Non-pigmented ciliary epithelial cell (primary cell): ENCODE measurements at regions not wholly inside any gene's neighbourhood (a gene's known extent, or its start where the extent isn't known, plus 50 kb on each side); places are given as distances from the start of the nearest gene placed in this dataset.
A peak's percentile ranks its signal among the peaks of the same experiment; 100 is the strongest.
"Not testable (repeated sequence)": the region's sequence is repeated elsewhere in the genome, so short reads cannot be mapped to it uniquely, and the experiment has no call there.

Experiments used
- DNase-seq: peaks from one replicate; pipeline ENCODE4 v3.0.0-alpha.2; 2010; ENCODE audit warnings: low read depth

GRCh38 chr1:185681034-185681633 lies 53.1 kb upstream of the HMCN1 start:
- peak; percentile 5 for DNase-seq

GRCh38 chr1:185680453-185680852 lies 53.7 kb upstream of the HMCN1 start:
- DNase-seq: no peak

DNA sequence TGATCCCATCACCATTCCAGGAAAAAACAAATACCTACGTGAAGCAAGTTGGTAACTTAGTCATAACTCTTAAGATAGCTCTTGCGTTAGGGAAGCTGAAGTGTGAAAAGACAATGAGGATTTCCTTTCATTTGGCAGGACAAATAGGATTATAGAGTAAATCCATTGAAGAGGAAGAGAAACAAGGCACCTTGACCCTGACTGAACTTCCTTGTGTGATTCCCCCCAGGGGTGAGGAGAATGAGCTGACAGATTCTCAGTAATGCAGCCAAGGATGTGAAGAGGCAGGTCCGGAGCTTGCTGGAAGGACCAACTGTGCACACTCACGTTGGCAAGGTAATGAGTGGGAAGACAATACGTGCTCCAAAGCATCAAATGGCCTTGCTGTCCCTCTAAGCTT lies 55.0 kb upstream of the HMCN1 start:
- no peak for DNase-seq

DNA sequence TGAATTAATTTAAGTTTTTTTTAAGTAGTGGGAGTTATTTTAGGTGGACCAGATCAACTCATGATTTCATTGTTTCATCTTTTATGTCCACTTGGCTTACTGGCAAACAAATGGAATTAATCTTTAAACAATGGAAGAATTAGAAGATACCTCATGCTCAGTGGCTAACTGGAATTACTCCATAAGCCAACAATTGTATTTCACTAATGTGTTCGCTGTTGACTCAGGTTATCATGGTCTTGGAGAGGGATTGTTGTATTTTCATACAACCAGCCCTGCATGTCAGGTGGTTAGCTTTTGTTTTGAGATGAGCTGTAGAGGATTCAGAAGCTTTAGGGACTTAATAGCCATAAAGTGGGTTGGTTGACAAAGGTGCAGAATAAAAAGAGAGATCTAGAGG lies 57.2 kb upstream of the HMCN1 start:
- DNase-seq: no peak

DNA sequence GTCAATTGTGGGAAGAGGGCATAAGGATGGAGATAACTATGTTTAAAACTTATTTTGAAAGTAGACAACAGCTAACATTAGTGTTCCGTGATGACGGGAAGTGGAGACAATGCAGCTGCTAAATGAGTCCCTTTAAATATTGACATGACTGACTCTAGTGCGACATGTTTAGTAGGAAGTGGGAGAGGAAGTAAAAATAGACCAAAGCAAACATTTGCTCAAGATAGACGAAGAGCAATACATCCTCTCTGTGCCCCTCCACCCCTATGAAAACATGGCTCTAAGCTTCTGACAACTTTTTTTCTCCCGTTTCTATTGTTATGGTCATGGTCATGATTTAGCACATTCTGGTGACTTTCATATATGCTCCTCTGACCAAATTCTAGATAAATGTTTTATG lies 60.0 kb upstream of the HMCN1 start:
- DNase-seq: no peak

- DNase-seq: no peak
These were observed 61.4 kb upstream of the HMCN1 start for GRCh38 chr1:185672719-185673360.

GRCh38 chr1:185670187-185670627 lies 64.0 kb upstream of the HMCN1 start:
- no peak for DNase-seq

DNA sequence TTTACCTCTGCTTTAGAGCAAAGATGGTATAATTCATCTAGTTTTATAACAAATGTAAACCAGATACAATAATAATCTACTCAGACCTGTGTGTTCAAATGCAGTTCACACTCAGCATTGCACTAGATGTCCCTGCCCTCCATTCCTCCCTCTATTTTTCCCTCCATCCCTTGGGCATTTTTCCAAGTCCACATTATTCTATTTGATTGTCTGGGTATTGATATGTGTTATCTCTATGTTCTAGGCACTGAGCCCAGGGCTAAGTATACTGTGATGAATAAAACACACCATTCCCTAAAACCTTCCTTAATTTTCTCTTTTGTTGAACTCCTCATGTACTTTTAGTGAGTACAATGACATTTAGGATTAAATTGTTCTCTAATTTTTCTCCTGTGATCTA lies 66.2 kb upstream of the HMCN1 start:
- DNase-seq: no peak

- DNase-seq: no peak
These were observed 67.6 kb upstream of the HMCN1 start for GRCh38 chr1:185666582-185666981.

DNA sequence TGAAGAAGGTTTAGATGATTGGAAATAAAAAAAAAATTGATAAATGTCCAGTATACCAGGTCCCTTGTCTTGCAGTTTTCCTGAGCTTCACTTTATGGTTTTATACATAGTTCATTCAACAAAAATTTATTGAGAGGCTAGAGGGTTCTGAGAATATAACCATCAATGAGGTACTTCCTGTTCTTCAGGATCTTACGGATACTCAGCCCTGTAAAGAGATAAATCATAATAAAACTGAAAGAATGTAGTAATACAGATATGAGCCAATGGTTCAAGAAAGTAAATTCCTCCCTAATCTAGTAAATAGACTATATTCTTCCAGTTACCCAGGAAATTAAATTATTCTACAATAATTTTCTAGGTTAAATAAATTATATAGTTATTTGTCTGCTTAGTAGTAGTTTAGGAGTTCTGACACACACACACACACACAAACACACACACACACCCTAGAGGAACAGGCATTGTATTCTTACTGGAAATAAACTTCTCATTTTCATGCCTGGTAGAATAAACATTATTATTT lies 70.4 kb upstream of the HMCN1 start:
- DNase-seq: no peak

DNA sequence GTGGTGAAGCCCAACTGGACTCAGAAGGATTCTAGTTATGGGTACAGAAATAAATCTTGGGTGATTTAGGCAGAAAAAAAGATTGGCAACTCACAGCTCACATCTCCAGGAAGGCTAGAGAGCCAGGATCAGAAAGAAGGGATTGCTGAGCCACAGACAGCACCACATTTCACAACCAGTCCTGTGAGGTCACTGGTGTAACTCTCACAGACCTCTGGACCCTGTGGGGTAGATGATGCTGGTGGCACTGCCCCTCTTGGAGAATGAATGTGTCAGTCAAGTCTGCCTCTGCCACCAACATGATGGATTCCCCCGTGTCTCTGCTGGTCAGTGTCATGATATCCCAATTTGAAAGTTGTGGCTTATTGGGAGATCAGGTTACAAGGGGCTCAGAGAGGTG lies 70.9 kb upstream of the HMCN1 start:
- no peak for DNase-seq

DNA sequence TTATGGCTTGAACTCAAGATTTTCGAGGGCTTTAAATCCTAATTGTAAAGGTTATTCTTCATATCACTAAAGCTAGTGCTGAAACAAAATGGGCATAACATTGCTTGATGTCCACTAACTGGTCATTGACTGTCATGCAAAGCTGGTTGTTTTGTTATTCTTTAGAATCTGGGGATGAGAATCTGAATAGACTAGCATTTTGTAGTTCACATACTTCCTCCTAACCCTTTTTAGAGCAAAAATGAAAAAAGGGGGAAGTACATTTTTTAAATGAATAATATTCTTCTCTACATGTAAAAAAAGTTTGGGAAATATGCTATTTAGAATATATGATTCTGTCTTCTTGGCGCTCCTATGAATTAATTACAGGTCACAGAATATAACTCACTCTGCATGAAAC lies 72.2 kb upstream of the HMCN1 start:
- no peak for DNase-seq

DNA sequence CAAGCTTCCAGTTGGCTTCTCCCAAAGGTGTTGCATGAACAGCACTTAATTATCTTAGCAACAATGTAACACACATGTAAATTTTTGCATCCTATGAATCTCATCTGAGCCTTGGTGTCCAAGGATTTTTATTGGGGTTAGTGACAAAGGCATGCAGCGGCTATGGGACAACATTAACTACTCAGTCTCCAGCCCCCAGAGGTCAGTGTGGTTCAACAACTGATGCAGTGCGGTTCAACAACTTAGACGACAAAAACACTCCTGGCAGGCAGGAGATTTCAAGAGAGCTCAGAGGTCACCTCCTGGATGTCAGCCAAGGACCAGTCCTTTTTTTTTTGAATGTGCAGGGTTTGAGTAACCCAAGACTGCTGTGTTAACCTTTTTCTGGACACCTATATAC lies 77.5 kb upstream of the HMCN1 start:
- DNase-seq: no peak

DNA sequence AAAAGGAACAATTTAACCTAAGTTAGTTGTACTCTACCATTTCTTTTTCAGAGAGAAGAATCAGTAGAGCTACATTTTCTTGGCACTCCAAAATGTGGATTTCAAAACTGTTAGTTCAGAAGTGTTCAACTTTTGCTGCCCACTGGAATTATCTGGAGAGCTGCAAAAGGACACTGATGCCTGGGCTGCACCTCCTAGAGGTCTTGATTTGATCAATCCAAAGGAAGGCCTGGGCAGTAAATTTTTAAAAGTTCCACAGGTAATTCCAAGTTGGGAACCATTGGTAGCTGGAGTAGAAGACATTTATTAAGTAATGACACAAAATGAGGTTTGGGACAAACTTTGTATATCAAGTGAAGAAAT lies 79.3 kb upstream of the HMCN1 start:
- DNase-seq: no peak

DNA sequence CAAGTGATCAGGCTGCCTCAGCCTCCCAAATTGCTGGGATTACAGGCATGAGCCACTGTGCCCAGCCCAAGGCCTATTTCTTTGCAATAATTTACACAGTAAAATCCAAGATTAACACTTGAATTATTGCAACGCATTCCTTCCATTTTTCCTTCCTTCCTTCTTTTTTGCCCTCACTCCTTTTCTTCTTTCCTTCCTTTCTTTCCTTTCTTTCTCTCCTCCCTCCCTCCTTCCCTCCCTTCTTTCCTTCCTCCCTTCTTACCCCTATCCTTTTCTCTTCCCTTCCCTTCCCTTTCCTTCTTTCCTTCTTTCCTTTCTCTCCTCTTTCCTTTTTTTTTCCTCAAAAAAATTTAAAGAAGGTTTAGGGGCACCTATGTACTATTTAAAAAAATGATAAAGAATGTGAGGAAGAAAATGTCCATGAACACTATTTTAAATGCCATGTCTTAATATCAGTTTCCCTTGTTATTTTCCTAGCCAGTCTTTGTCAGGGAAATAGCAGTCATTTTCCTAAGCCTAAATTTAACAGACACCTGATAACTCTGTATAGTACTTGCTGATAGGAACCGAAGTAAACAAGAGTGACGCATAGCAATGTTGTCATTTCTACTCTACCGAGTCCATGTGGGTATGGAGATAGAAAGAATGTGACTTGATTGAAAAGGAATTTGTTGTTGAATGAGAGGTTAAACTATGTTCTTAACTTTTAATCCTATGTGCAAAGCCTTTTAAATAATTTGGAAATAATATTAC lies 79.8 kb upstream of the HMCN1 start:
- peak; percentile 67 for DNase-seq

DNA sequence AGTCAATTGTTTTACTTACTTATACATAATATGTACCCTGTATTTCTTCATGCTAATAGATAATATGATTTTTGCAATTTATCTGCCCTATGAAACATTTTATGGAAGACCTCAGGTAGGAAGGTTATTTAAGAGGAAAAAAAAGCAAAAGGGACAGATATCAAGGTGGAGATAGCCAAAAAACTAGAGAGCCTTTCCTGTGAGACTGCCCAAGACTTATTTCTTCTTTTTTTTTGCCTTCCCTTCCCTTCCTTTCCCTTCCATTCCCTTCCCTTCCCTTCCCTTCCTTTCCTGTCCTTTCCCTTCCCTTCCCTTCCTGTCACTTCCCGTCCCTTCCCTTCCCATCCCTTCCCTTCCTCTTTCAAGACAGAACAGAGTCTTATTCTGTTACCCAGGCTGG lies 80.6 kb upstream of the HMCN1 start:
- DNase-seq: no peak

- DNase-seq: no peak
These were observed 81.8 kb upstream of the HMCN1 start for GRCh38 chr1:185652348-185652747.

GRCh38 chr1:185650602-185651230 lies 83.5 kb upstream of the HMCN1 start:
- DNase-seq: no peak

DNA sequence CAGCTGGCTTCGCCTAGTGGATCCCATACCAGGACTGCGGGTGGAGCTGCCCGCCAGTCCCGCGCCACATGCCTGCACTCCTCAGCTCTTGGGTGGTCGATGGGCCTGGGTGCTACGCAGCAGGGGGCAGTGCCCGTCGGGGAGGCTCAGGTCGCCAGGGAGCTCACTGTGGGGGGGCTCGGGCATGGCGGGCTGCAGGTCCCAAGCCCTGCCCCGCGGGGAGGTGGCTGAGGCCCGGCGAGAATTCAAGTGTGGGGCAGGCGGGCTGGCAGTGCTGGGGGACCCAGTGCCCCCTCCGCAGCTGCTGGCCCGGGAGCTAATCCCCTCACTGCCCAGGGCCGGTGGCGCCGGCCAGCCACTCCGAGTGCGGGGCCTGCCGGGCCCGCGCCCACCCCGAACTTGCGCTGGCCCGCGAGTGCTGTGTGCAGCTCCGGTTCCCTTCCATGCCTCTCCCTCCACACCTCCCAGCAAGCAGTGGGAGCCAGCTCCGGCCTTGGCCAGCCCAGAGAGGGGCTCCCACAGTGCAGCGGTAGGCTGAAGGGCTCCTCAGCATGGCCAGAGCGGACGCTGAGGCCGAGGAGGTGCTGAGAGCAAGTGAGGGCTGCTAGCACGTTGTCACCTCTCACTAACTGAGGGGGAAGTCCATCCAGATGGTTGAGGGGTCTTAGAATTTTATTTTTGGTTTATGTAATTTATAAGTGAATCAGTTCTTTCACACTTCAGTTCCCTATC lies 85.2 kb upstream of the HMCN1 start:
- no peak for DNase-seq

DNA sequence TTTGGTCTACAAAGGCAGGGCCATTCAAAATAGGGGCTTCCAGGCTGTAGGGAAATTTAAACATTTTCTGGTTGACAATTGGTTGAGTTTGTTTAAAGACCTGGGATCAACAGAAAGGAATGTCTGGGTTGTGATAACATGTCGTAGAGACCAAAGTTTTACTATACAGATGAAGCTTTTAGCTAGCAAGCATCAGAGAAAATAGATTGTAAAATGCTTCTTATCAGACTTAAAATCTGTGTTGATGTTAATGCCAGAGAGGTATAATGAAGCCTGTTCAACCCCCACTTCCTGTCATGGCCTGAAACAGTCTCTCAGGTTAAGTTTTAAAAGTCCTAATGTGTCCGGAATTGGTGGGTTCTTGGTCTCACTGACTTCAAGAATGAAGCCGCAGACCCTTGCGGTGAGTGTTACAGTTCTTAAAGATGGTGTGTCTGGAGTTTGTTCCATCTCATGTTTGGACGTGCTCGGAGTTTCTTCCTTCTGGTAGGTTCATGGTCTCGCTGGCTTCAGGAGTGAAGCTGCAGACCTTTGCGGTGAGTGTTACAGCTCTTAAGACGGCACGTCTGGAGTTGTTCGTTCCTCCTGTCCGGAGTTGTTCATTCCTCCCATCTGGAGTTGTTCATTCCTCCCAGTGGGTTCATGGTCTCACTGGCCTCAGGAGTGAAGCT lies 86.5 kb upstream of the HMCN1 start:
- not testable (repeated sequence) for DNase-seq

GRCh38 chr1:185646202-185646683 lies 87.9 kb upstream of the HMCN1 start:
- peak; percentile 98 for DNase-seq
